ENCODE measurements at regions not wholly inside any gene's neighbourhood (a gene's known extent, or its start where the extent isn't known, plus 50 kb on each side); places are given as distances from the start of the nearest gene placed in this dataset.
A peak's percentile ranks its signal among the peaks of the same experiment; 100 is the strongest.

DNA sequence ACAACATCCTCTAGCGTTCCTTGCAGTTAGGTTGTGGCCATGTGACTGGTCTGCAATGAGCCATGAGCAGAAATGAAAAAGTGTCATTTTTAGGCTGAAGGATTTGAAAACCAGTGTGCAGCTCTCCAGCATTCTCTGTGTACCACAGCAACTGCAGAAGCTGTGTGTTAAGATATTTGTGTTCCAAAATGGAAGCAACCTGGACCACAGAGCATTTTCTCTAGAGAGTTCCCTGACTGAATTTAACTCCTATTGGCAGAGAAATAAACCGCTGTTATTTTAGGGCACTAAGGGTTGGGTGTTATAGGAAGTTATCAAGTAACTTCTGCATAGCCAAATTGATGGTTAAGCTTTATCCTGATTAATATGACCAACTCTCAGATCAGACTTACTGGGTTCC lies 257.2 kb upstream of the THUMPD2 start:
- DNase-seq (ENCODE audit: low read depth): no peak
- TF ChIP-seq, protein P1, sequence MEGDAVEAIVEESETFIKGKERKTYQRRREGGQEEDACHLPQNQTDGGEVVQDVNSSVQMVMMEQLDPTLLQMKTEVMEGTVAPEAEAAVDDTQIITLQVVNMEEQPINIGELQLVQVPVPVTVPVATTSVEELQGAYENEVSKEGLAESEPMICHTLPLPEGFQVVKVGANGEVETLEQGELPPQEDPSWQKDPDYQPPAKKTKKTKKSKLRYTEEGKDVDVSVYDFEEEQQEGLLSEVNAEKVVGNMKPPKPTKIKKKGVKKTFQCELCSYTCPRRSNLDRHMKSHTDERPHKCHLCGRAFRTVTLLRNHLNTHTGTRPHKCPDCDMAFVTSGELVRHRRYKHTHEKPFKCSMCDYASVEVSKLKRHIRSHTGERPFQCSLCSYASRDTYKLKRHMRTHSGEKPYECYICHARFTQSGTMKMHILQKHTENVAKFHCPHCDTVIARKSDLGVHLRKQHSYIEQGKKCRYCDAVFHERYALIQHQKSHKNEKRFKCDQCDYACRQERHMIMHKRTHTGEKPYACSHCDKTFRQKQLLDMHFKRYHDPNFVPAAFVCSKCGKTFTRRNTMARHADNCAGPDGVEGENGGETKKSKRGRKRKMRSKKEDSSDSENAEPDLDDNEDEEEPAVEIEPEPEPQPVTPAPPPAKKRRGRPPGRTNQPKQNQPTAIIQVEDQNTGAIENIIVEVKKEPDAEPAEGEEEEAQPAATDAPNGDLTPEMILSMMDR (IDR thresholded peaks at IDR 0.05; ENCODE audit: insufficient read depth, low read depth, low read length): no peak

DNA sequence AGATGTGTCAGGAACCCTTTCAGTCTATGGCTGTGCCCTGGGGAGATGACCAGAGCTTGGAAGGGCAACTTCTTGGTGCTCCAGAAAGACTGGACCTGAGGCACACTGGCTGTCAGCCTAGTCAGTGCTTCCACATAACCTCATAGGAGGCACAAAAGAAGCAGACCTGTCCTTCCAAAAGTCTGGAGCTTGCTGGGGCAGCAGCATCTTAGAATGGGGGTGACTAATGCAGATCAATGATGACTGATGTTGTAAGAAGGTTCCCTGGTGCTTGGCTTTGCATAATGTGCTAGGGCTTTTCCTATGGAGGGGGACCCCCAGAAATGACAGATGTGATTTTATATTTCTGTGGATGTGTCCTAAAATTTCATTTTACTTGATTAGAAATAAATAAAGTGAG lies 255.7 kb upstream of the THUMPD2 start:
- no peak overlapping the region for H3K4me3 ChIP-seq (ENCODE audit: low read depth, low read length)
- TF ChIP-seq, protein P1 (IDR thresholded peaks at IDR 0.05; ENCODE audit: insufficient read depth, low read depth, low read length): no peak
- DNase-seq (ENCODE audit: low read depth): no peak

More for the DNA sequence above, 257.2 kb upstream of the THUMPD2 start:
- H3K4me3 ChIP-seq (ENCODE audit: low read depth, low read length): no peak overlapping the region

- TF ChIP-seq, protein P1 (IDR thresholded peaks at IDR 0.05; ENCODE audit: insufficient read depth, low read depth, low read length): no peak
- H3K4me3 ChIP-seq (ENCODE audit: low read depth, low read length): no peak overlapping the region
- DNase-seq (ENCODE audit: low read depth): peak; percentile 61
Observed at GRCh38 chr2:40034198-40034597, 255.1 kb upstream of the THUMPD2 start.

GRCh38 chr2:40033781-40034180 lies 254.7 kb upstream of the THUMPD2 start:
- no peak overlapping the region for H3K4me3 ChIP-seq (ENCODE audit: low read depth, low read length)
- DNase-seq (ENCODE audit: low read depth): peak; percentile 19
- TF ChIP-seq, protein P1 (IDR thresholded peaks at IDR 0.05; ENCODE audit: insufficient read depth, low read depth, low read length): no peak

GRCh38 chr2:40032650-40033319 lies 253.7 kb upstream of the THUMPD2 start:
- H3K4me3 ChIP-seq (ENCODE audit: low read depth, low read length): no peak overlapping the region
- DNase-seq (ENCODE audit: low read depth): peak; percentile 20

DNA sequence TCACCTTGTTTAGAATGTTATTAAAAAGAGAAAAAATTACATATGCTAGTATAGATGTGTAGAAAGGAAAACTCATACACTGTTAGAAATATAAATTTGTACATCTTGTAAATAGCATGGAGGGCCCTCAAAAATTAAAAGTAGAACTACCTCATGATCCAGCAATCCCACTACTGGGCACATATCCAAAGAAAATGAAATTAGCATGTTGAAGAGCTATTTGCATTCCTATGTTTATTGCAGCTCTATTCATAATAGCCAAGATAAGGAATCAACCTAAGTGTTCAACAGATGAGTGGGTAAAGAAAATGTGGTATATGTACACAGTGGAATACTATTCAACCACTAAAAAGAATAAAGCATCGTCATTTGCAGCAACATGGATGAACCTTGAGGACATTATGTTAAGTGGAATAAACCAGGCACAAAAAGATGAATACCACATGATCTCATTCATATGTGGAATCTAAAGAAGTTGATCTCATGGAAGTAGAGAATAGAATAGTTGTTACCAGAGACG lies 251.5 kb upstream of the THUMPD2 start:
- TF ChIP-seq, protein P1 (IDR thresholded peaks at IDR 0.05; ENCODE audit: insufficient read depth, low read depth, low read length): no peak
- DNase-seq (ENCODE audit: low read depth): no peak
- H3K4me3 ChIP-seq (ENCODE audit: low read depth, low read length): no peak overlapping the region

More at GRCh38 chr2:40032650-40033319, 253.7 kb upstream of the THUMPD2 start:
- TF ChIP-seq, protein P1 (IDR thresholded peaks at IDR 0.05; ENCODE audit: insufficient read depth, low read depth, low read length): no peak

Measured in fibroblast of villous mesenchyme (primary cell).